H9 (cell line): ENCODE measurements at regions not wholly inside any gene's neighbourhood (a gene's known extent, or its start where the extent isn't known, plus 50 kb on each side); places are given as distances from the start of the nearest gene placed in this dataset.

Experiments used
- DNase-seq: peaks from one replicate; pipeline ENCODE4 v3.0.0-alpha.2; 2017
- H2AFZ ChIP-seq: one replicate; pipeline ENCODE4 v1.6.1; 2013; ENCODE audit warnings: mild to moderate bottlenecking, low read length, control low read depth, moderate library complexity
- H2AK5ac ChIP-seq: 2 replicates; pipeline ENCODE4 v1.6.1; 2013; ENCODE audit warnings: low read length, control low read depth, mixed read lengths; ENCODE audit not compliant: insufficient read length
- H2BK120ac ChIP-seq: one replicate; pipeline ENCODE4 v1.6.1; 2013; ENCODE audit warnings: low read depth, mild to moderate bottlenecking, low read length, control low read depth, inconsistent platforms; ENCODE audit not compliant: poor library complexity, severe bottlenecking
- H2BK12ac ChIP-seq: 2 replicates; pipeline ENCODE4 v1.6.1; 2013; ENCODE audit warnings: low read length, control low read depth, mixed read lengths, low read depth; ENCODE audit not compliant: insufficient read length
- H2BK15ac ChIP-seq: 2 replicates; pipeline ENCODE4 v1.6.1; 2013; ENCODE audit warnings: low read depth, low read length, control low read depth
- H2BK20ac ChIP-seq: one replicate; pipeline ENCODE4 v1.6.1; 2013; ENCODE audit warnings: low read depth, mild to moderate bottlenecking, low read length, control low read depth, inconsistent platforms; ENCODE audit not compliant: poor library complexity, severe bottlenecking
- H2BK5ac ChIP-seq: 2 replicates; pipeline ENCODE4 v1.6.1; 2013; ENCODE audit warnings: low read length, control low read depth, mixed read lengths; ENCODE audit not compliant: insufficient read length
- H3K14ac ChIP-seq: 2 replicates; pipeline ENCODE4 v1.6.1; 2013; ENCODE audit warnings: low read length, control low read depth; ENCODE audit not compliant: insufficient read depth
- H3K18ac ChIP-seq: 2 replicates; pipeline ENCODE4 v1.6.1; 2013; ENCODE audit warnings: low read depth, mild to moderate bottlenecking, mixed read lengths, low read length, control low read depth; ENCODE audit not compliant: insufficient read length
- H3K23ac ChIP-seq: 2 replicates; pipeline ENCODE4 v1.6.1; 2013; ENCODE audit warnings: low read length, control low read depth, mixed read lengths, low read depth; ENCODE audit not compliant: insufficient read length
- H3K23me2 ChIP-seq: 2 replicates; pipeline ENCODE4 v1.6.1; 2013; ENCODE audit warnings: low read depth, mild to moderate bottlenecking, mixed read lengths, low read length, control low read depth; ENCODE audit not compliant: insufficient read length, poor library complexity, severe bottlenecking
- H3K27ac ChIP-seq: 2 replicates; pipeline ENCODE4 v1.5.1; 2013; ENCODE audit warnings: low read length, control low read depth, mixed read lengths, low read depth; ENCODE audit not compliant: insufficient read length
- H3K27me3 ChIP-seq: 2 replicates; pipeline ENCODE4 v1.6.1; 2013; ENCODE audit warnings: low read length, control low read depth, inconsistent platforms; ENCODE audit not compliant: insufficient read depth
- H3K4ac ChIP-seq: 2 replicates; pipeline ENCODE4 v1.6.1; 2013; ENCODE audit warnings: low read depth, mild to moderate bottlenecking, control low read depth, inconsistent platforms, low read length, moderate library complexity
- H3K4me1 ChIP-seq: 2 replicates; pipeline ENCODE4 v1.6.1; 2013; ENCODE audit warnings: low read length, control low read depth, inconsistent platforms; ENCODE audit not compliant: insufficient read depth
- H3K4me2 ChIP-seq: 2 replicates; pipeline ENCODE4 v1.6.1; 2013; ENCODE audit warnings: low read length, control low read depth, mixed read lengths; ENCODE audit not compliant: insufficient read length, insufficient read depth
- H3K56ac ChIP-seq: 2 replicates; pipeline ENCODE4 v1.6.1; 2013; ENCODE audit warnings: low read depth, mild to moderate bottlenecking, mixed read lengths, low read length, control low read depth; ENCODE audit not compliant: insufficient read length
- H3K79me1 ChIP-seq: 2 replicates; pipeline ENCODE4 v1.6.1; 2013; ENCODE audit warnings: low read depth, mild to moderate bottlenecking, moderate library complexity, low read length, control low read depth, inconsistent platforms; ENCODE audit not compliant: insufficient read depth, poor library complexity, severe bottlenecking
- H3K79me2 ChIP-seq: 2 replicates; pipeline ENCODE4 v1.6.1; 2013; ENCODE audit warnings: low read length, control low read depth, inconsistent platforms; ENCODE audit not compliant: insufficient read depth
- H3K9ac ChIP-seq: 2 replicates; pipeline ENCODE4 v1.6.1; 2013; ENCODE audit warnings: low read length, control low read depth, mixed read lengths; ENCODE audit not compliant: insufficient read length; ENCODE audit errors: extremely low read depth
- H3K9me3 ChIP-seq: one replicate; pipeline ENCODE4 v1.6.1; 2013; ENCODE audit warnings: low read depth, low read length, inconsistent platforms; ENCODE audit not compliant: control insufficient read depth
- H3T11ph ChIP-seq: one replicate; pipeline ENCODE4 v1.6.1; 2013; ENCODE audit warnings: mild to moderate bottlenecking, low read length, control low read depth, inconsistent platforms
- H4K20me1 ChIP-seq: one replicate; pipeline ENCODE4 v1.6.1; 2013; ENCODE audit not compliant: control insufficient read depth, insufficient read length, insufficient read depth
- H4K5ac ChIP-seq: 2 replicates; pipeline ENCODE4 v1.6.1; 2013; ENCODE audit warnings: low read depth, mild to moderate bottlenecking, mixed read lengths, low read length, control low read depth; ENCODE audit not compliant: insufficient read length
- H4K8ac ChIP-seq: replicated peaks from 2 replicates; pipeline ENCODE4 v1.6.1; 2013; ENCODE audit warnings: low read length, control low read depth, mixed read lengths, low read depth; ENCODE audit not compliant: insufficient read length
- H4K91ac ChIP-seq: 2 replicates; pipeline ENCODE4 v1.6.1; 2013; ENCODE audit warnings: low read depth, mild to moderate bottlenecking, moderate library complexity, mixed read lengths, low read length, control low read depth; ENCODE audit not compliant: insufficient read length
- H3K27ac Mint-ChIP-seq, 3 experiments: 2 replicates in 2 of 3; 3 replicates in 1 of 3; pipeline ENCODE4 v1.8.0; 2020 to 2021; ENCODE audit warnings: mixed read lengths in 3 of 3, mild to moderate bottlenecking in 1 of 3, moderate library complexity in 1 of 3
- H3K27me3 Mint-ChIP-seq: 2 replicates; pipeline ENCODE4 v1.8.0; 2021; ENCODE audit warnings: low read depth, mild to moderate bottlenecking, moderate library complexity, mixed read lengths
- H3K36me3 Mint-ChIP-seq, 3 experiments: 2 replicates in 2 of 3; 3 replicates in 1 of 3; pipeline ENCODE4 v1.8.0; 2020 to 2021; ENCODE audit warnings: low read depth in 3 of 3, mixed read lengths in 3 of 3; ENCODE audit not compliant: insufficient read depth in 1 of 3
- H3K4me1 Mint-ChIP-seq, 2 experiments: 2 replicates each; pipeline ENCODE4 v1.8.0; 2020; ENCODE audit warnings: mixed read lengths in 2 of 2
- H3K4me3 Mint-ChIP-seq, 2 experiments: 2 replicates in 1 of 2; 3 replicates in 1 of 2; pipeline ENCODE4 v1.8.0; 2020 to 2021; ENCODE audit warnings: mild to moderate bottlenecking in 2 of 2, mixed read lengths in 2 of 2, moderate library complexity in 1 of 2
- H3K9me3 Mint-ChIP-seq, 2 experiments: 2 replicates in 1 of 2; 3 replicates in 1 of 2; pipeline ENCODE4 v1.8.0; 2020; ENCODE audit warnings: mild to moderate bottlenecking in 2 of 2, mixed read lengths in 2 of 2, moderate library complexity in 1 of 2
- CTCF ChIP-seq: fragments of 200-600 bp; sonication (generic); conservative IDR thresholded peaks from 3 replicates; pipeline ENCODE4 v1.8.0; 2021; ENCODE audit warnings: antibody characterized with exemption, mild to moderate bottlenecking
- WGBS: extraction: QIAGEN DNeasy Blood & Tissue Kit; methylation state at CpG from one replicate; pipeline ENCODE4 v1.1.7; 2013; ENCODE audit warnings: missing lambda C conversion rate, low lambda C conversion rate, mixed read lengths; ENCODE audit not compliant: insufficient read length; ENCODE audit errors: extremely low coverage; 5-methylcytosine and 5-hydroxymethylcytosine counted together

GRCh38 chr5:152221721-152222629, 183.1 kb downstream of the NMUR2 start:
- H3K36me3 Mint-ChIP-seq: no peaks in the 10 kb centered on the region
- H4K20me1 ChIP-seq: no peaks in the 10 kb centered on the region
- H3K4me1 ChIP-seq: no peaks in the 10 kb centered on the region
- no peaks in the 10 kb centered on the region for H3K79me2 ChIP-seq
- no peak overlapping the region for H2BK120ac ChIP-seq
- H2BK12ac ChIP-seq: no peak overlapping the region
- no peak overlapping the region for H3K23ac ChIP-seq
- H3K9me3 Mint-ChIP-seq: no peaks in the 10 kb centered on the region
- no peak overlapping the region for H4K91ac ChIP-seq
- H3K9ac ChIP-seq: no peak overlapping the region
- H3K4ac ChIP-seq: no peak overlapping the region
- no peak overlapping the region for H3K56ac ChIP-seq
- no peak for DNase-seq
- no peaks in the 10 kb centered on the region; the same call in 1 of the 2 replicates for H3K27me3 Mint-ChIP-seq
- no peaks in the 10 kb centered on the region for H3K79me1 ChIP-seq
- no peak for TF ChIP-seq CTCF
- H3T11ph ChIP-seq: no peak overlapping the region
- H2BK20ac ChIP-seq: no peak overlapping the region
- H3K4me2 ChIP-seq: no peak overlapping the region
- no peak overlapping the region for H3K14ac ChIP-seq
- no CpG with 5 or more reads among the region's 5 CpGs for whole genome bisulfite sequencing
- no peak overlapping the region for H3K27ac ChIP-seq
- H2BK5ac ChIP-seq: no peak overlapping the region
- no peak overlapping the region for H2AK5ac ChIP-seq
- H2AFZ ChIP-seq: no peak overlapping the region
- no peaks in the 10 kb centered on the region for H3K9me3 ChIP-seq
- H3K23me2 ChIP-seq: no peaks in the 10 kb centered on the region
- H3K18ac ChIP-seq: no peak overlapping the region
- no peak overlapping the region for H4K8ac ChIP-seq
- H4K5ac ChIP-seq: no peak overlapping the region
- 0 out of 4 replicates have a peak, but pooled peaks cover 0 to 2% of the 10 kb centered on the region in 2 experiments for H3K4me1 Mint-ChIP-seq
- H3K27me3 ChIP-seq: no peaks in the 10 kb centered on the region
- H2BK15ac ChIP-seq: no peak overlapping the region
- no peak overlapping the region for H3K4me3 Mint-ChIP-seq
- H3K27ac Mint-ChIP-seq: no peak overlapping the region; a peak in 1 of 7 replicates
